ENCODE measurements at regions not wholly inside any gene's neighbourhood (a gene's known extent, or its start where the extent isn't known, plus 50 kb on each side); places are given as distances from the start of the nearest gene placed in this dataset.

DNA sequence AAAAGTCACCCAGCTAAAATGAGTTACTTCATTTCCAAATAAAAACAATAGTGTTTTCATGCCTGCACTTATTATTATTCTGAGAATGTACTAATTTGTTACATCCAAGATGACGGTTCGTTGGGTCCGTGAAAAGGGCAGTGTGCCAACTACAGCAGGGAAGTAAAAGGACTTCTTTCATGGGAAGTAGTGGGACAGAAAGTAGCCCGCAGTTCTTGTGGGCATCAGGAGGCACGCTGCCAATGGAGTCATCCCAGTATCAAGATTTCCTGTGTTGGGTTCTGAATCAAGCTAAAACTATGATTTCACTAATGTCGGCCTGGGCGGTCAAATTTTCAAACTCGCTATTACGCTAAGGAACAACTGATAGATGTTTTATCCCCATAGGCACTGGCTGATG is 254.5 kb upstream of the SOX2 start:
- TF ChIP-seq, protein P1, sequence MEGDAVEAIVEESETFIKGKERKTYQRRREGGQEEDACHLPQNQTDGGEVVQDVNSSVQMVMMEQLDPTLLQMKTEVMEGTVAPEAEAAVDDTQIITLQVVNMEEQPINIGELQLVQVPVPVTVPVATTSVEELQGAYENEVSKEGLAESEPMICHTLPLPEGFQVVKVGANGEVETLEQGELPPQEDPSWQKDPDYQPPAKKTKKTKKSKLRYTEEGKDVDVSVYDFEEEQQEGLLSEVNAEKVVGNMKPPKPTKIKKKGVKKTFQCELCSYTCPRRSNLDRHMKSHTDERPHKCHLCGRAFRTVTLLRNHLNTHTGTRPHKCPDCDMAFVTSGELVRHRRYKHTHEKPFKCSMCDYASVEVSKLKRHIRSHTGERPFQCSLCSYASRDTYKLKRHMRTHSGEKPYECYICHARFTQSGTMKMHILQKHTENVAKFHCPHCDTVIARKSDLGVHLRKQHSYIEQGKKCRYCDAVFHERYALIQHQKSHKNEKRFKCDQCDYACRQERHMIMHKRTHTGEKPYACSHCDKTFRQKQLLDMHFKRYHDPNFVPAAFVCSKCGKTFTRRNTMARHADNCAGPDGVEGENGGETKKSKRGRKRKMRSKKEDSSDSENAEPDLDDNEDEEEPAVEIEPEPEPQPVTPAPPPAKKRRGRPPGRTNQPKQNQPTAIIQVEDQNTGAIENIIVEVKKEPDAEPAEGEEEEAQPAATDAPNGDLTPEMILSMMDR (IDR thresholded peaks at IDR 0.05; ENCODE audit: low read depth, low read length, poor library complexity, severe bottlenecking): no peak
- TF ChIP-seq EZH2phosphoT487 (IDR thresholded peaks at IDR 0.05; ENCODE audit: borderline replicate concordance, low read length): no peak
